Mammary epithelial cell (primary cell): ENCODE measurements at regions not wholly inside any gene's neighbourhood (a gene's known extent, or its start where the extent isn't known, plus 50 kb on each side); places are given as distances from the start of the nearest gene placed in this dataset.

Source experiments
- EZH2 ChIP-seq: IDR thresholded peaks from 2 replicates; pipeline ENCODE4 v1.6.1; 2012; ENCODE audit warnings: low read length, inconsistent platforms, borderline replicate concordance
- TF ChIP-seq, protein P1 (sequence below), 2 donors: IDR thresholded peaks in 1 of 2; conservative IDR thresholded peaks in 1 of 2; 2 replicates each; pipeline ENCODE4 v1.5.1; 2011 to 2012; ENCODE audit warnings: inconsistent platforms in 2 of 2, low read length in 2 of 2, mild to moderate bottlenecking in 2 of 2, control low read depth in 1 of 2, low read depth in 1 of 2; ENCODE audit not compliant: insufficient read depth in 1 of 2; ENCODE audit errors: extremely low read depth in 1 of 2

DNA sequence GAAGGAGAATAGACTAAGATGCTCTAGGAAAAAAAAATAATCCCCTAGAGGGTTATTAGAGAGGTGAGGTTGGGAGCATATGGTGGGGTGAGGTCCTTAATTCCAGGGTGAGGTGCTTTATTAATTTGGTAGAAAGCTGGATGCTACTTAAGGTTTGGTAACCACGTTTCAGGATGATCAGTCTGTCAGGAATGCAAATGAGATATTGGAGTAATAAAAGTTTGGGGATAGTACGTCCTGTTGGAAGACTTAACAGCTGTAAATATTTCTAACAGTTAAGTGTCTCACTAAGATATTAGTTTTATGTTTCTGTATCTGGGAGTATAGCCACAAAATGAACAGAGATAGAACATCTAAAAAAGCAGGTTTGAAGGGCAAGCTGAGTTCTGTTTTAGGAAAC, 578.9 kb downstream of the CETN3 start:
- TF ChIP-seq, protein P1, sequence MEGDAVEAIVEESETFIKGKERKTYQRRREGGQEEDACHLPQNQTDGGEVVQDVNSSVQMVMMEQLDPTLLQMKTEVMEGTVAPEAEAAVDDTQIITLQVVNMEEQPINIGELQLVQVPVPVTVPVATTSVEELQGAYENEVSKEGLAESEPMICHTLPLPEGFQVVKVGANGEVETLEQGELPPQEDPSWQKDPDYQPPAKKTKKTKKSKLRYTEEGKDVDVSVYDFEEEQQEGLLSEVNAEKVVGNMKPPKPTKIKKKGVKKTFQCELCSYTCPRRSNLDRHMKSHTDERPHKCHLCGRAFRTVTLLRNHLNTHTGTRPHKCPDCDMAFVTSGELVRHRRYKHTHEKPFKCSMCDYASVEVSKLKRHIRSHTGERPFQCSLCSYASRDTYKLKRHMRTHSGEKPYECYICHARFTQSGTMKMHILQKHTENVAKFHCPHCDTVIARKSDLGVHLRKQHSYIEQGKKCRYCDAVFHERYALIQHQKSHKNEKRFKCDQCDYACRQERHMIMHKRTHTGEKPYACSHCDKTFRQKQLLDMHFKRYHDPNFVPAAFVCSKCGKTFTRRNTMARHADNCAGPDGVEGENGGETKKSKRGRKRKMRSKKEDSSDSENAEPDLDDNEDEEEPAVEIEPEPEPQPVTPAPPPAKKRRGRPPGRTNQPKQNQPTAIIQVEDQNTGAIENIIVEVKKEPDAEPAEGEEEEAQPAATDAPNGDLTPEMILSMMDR (conservative IDR thresholded peaks at IDR 0.05 in 1 of 2, IDR thresholded peaks at IDR 0.05 in 1 of 2; ENCODE audit: extremely low read depth in 1 of 2, insufficient read depth in 1 of 2, low read depth in 1 of 2, low read length in 2 of 2): no peak
- TF ChIP-seq EZH2: no peak
